GM13976 (cell line): ENCODE measurements at regions not wholly inside any gene's neighbourhood (a gene's known extent, or its start where the extent isn't known, plus 50 kb on each side); places are given as distances from the start of the nearest gene placed in this dataset.

Source experiments
- DNase-seq: peaks from one replicate; pipeline ENCODE4 v3.0.0; 2012; ENCODE audit warnings: low spot score
- in situ Hi-C: fragments of 300-500 bp; cut with MboI; formaldehyde crosslinking; loops from one replicate; pipeline ENCODE4 v1.12.0; 2022; ENCODE audit warnings: low sequenced_read_pairs, mixed read lengths, inconsistent platforms; ENCODE audit not compliant: unreplicated experiment
- TF ChIP-seq, protein P1 (sequence below): IDR thresholded peaks from 2 replicates; pipeline ENCODE4 v1.5.1; 2012; ENCODE audit warnings: borderline replicate concordance, mild to moderate bottlenecking; ENCODE audit not compliant: insufficient read depth; ENCODE audit errors: extremely low read depth, missing control alignments, control extremely low read depth

- in situ Hi-C loops, result no loop called here
- no peak for DNase-seq
- TF ChIP-seq, protein P1, sequence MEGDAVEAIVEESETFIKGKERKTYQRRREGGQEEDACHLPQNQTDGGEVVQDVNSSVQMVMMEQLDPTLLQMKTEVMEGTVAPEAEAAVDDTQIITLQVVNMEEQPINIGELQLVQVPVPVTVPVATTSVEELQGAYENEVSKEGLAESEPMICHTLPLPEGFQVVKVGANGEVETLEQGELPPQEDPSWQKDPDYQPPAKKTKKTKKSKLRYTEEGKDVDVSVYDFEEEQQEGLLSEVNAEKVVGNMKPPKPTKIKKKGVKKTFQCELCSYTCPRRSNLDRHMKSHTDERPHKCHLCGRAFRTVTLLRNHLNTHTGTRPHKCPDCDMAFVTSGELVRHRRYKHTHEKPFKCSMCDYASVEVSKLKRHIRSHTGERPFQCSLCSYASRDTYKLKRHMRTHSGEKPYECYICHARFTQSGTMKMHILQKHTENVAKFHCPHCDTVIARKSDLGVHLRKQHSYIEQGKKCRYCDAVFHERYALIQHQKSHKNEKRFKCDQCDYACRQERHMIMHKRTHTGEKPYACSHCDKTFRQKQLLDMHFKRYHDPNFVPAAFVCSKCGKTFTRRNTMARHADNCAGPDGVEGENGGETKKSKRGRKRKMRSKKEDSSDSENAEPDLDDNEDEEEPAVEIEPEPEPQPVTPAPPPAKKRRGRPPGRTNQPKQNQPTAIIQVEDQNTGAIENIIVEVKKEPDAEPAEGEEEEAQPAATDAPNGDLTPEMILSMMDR, result no peak
Measured at GRCh38 chr9:23887781-23888180, 61.7 kb upstream of the ELAVL2 start.
